BJ (cell line): ENCODE measurements at regions not wholly inside any gene's neighbourhood (a gene's known extent, or its start where the extent isn't known, plus 50 kb on each side); places are given as distances from the start of the nearest gene placed in this dataset.

Experiments
- CTCF ChIA-PET: fragments of 350-600 bp; formaldehyde crosslinking; extraction: SDS; loops from one replicate; lab custom pipeline; 2021; ENCODE audit warnings: antibody characterized with exemption, inconsistent platforms; lab: Yijun Ruan, JAX
- POLR2A ChIA-PET: fragments of 300-600 bp; sonication (Branson Sonifier 250); formaldehyde crosslinking; extraction: SDS; loops from one replicate; lab custom pipeline; 2021; ENCODE audit warnings: antibody characterized with exemption; lab: Charles Lee
- DNase-seq: peaks from one replicate; pipeline ENCODE4 v3.0.0-alpha.2; 2011; ENCODE audit warnings: low read depth
- H3K27me3 ChIP-seq: 2 replicates; pipeline ENCODE4 v1.6.0; 2011; ENCODE audit warnings: low read length; ENCODE audit not compliant: control insufficient read depth, insufficient read depth
- H3K36me3 ChIP-seq: 2 replicates; pipeline ENCODE4 v1.5.1; 2011; ENCODE audit warnings: low read length; ENCODE audit not compliant: control insufficient read depth, insufficient read depth
- H3K4me3 ChIP-seq: 2 replicates; pipeline ENCODE4 v1.5.1; 2011; ENCODE audit warnings: low read depth, mild to moderate bottlenecking, control low read depth, low read length
- CTCF ChIP-seq: IDR thresholded peaks from 2 replicates; pipeline ENCODE4 v1.5.1; 2011; ENCODE audit warnings: low read depth, mild to moderate bottlenecking, control low read depth, inconsistent platforms, low read length, moderate library complexity; ENCODE audit not compliant: insufficient read depth

GRCh38 chr5:31064215-31064614 is 129.3 kb upstream of the CDH6 start:
- POLR2A ChIA-PET, result no interaction called here
- Histone ChIP-seq H3K36me3 (no peaks in the 10 kb centered on the region), H3K4me3 (no peak overlapping the region), H3K27me3 (no peaks in the 10 kb centered on the region)
- no peak for DNase-seq
- CTCF ChIA-PET, result no interaction called here
- TF ChIP-seq CTCF, result no peak

GRCh38 chr5:31062902-31063580 is 130.4 kb upstream of the CDH6 start:
- POLR2A ChIA-PET, result no interaction called here

GRCh38 chr5:31059889-31060288 is 133.6 kb upstream of the CDH6 start:
- POLR2A ChIA-PET, result no interaction called here
- H3K36me3 ChIP-seq, result no peaks in the 10 kb centered on the region
- no peaks in the 10 kb centered on the region for H3K27me3 ChIP-seq
- TF ChIP-seq CTCF, result no peak
- peak; percentile 15 for DNase-seq
- no peak overlapping the region for H3K4me3 ChIP-seq
- CTCF ChIA-PET, result interaction anchor here (0.8 kb wide), 1 partner anchor 28 kb away, joined by 3 read pairs; no protein-coding TSS in a partner anchor

More at GRCh38 chr5:31062902-31063580, 130.4 kb upstream of the CDH6 start:
- H3K36me3 ChIP-seq, result no peaks in the 10 kb centered on the region
- H3K4me3 ChIP-seq, result no peak overlapping the region
- TF ChIP-seq CTCF, result no peak
- CTCF ChIA-PET, result interaction anchor here (1.0 to 1.2 kb wide), 2 partner anchors 45 to 124 kb away, joined by 3 read pairs; no protein-coding TSS in a partner anchor
- DNase-seq, result no peak
- H3K27me3 ChIP-seq, result no peaks in the 10 kb centered on the region

- ChIA-PET POLR2A (no interaction called here), CTCF (no interaction called here)
- Histone ChIP-seq H3K36me3 (no peaks in the 10 kb centered on the region), H3K4me3 (no peak overlapping the region), H3K27me3 (no peaks in the 10 kb centered on the region)
- no peak for DNase-seq
- TF ChIP-seq CTCF, result no peak
These were observed 139.0 kb upstream of the CDH6 start for GRCh38 chr5:31054453-31054852.

- ChIA-PET POLR2A (no interaction called here), CTCF (no interaction called here)
- no peaks in the 10 kb centered on the region for H3K36me3 ChIP-seq
- no peak for TF ChIP-seq CTCF
- no peaks in the 10 kb centered on the region for H3K27me3 ChIP-seq
- no peak overlapping the region for H3K4me3 ChIP-seq
- no peak for DNase-seq
These were observed 140.4 kb upstream of the CDH6 start for GRCh38 chr5:31052937-31053658.
